ENCODE measurements at regions not wholly inside any gene's neighbourhood (a gene's known extent, or its start where the extent isn't known, plus 50 kb on each side); places are given as distances from the start of the nearest gene placed in this dataset.
"Not testable (repeated sequence)": the region's sequence is repeated elsewhere in the genome, so short reads cannot be mapped to it uniquely, and the experiment has no call there.

DNA sequence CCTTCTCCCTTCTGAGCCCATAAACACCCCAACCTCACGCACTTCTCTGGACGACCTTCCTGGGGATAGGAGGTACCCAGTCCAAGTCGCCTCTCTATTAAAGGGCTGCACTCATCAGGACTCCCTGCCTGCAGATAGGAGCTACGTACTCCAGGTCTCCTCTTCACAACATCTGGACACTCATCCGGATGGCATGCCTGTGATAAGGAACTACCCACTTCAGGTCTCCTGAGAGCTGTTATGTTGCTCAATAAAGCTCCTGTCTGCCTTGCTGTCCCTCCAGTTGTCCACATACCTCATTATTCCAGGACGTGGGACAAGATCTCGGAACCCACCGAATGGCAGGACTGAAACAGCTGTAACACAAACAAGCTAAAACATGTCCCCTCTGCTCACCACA is 548.0 kb downstream of the TBC1D32 start:
- DNase-seq: no peak

GRCh38 chr6:120785459-120786086 is 548.7 kb downstream of the TBC1D32 start:
- no peak for DNase-seq

- no peak for DNase-seq
These were observed 554.8 kb downstream of the TBC1D32 start for GRCh38 chr6:120779441-120779840.

GRCh38 chr6:120775698-120776097 is 558.6 kb downstream of the TBC1D32 start:
- no peak for DNase-seq

GRCh38 chr6:120774275-120774674 is 560.0 kb downstream of the TBC1D32 start:
- DNase-seq: no peak

- DNase-seq: no peak
These were observed 563.3 kb downstream of the TBC1D32 start for GRCh38 chr6:120771019-120771418.

DNA sequence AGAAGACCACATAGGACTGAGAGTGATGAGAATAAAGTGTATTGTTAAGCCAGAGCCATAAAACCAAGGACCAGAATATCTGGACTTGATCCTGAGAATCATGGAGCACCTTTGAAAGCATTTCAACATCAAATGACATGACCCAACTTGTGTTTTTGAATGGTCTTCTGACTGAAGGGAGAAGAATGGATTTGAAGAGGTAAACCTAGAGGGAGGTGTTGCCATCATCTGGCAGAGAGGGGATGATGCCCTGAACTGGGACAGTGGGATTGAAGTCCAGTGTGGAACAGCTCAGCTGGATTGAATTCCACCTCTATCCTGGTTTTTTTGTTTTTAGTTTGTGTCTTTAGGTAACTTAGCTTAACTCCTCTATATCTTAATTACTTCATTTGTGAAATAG is 570.0 kb downstream of the TBC1D32 start:
- no peak for DNase-seq

- no peak for DNase-seq
These were observed 574.7 kb downstream of the TBC1D32 start for GRCh38 chr6:120759570-120759969.

GRCh38 chr6:120748574-120748973 is 585.7 kb downstream of the TBC1D32 start:
- not testable (repeated sequence) for DNase-seq

DNA sequence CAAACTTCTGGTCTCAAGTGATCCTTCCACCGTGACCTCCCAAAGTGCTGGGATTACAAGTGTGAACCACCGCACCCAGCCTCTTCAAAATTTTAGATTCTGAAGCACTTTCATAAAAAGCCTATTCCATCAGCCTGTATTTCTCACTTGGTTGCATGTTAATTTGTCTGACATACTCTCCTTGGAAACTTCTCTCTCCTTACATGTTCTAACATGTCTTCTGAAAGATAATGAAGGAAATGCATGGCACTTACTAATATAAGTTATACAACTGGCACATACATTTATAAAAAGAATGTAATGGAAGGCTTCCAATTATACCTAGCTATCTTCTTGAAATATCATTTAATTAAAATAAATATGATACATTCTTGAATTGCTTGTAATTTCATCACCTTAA is 597.5 kb downstream of the TBC1D32 start:
- DNase-seq: no peak

GRCh38 chr6:120735641-120736040 is 598.6 kb downstream of the TBC1D32 start:
- DNase-seq: peak; percentile 43

DNA sequence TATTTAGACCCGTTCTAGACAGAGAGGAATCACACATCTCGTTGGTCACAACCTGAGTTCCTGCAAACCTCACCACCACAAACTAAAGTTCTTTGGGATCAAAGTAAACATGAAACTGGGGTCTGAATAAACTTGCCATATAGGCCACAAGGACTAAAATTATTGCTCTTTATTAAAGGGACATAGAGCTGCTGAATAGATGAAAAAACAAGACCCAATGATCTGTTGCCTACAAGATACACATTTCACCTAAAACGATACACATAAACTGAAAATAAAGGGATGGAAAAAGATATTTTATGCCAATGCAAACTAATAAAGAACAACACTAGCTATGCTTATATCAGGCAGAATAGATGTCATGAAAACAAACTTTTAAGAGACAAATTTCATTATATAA is 623.0 kb downstream of the TBC1D32 start:
- no peak for DNase-seq

- no peak for DNase-seq
These were observed 634.3 kb downstream of the TBC1D32 start for GRCh38 chr6:120700001-120700400.

- no peak for DNase-seq
These were observed 647.8 kb downstream of the TBC1D32 start for GRCh38 chr6:120686492-120686891.

DNA sequence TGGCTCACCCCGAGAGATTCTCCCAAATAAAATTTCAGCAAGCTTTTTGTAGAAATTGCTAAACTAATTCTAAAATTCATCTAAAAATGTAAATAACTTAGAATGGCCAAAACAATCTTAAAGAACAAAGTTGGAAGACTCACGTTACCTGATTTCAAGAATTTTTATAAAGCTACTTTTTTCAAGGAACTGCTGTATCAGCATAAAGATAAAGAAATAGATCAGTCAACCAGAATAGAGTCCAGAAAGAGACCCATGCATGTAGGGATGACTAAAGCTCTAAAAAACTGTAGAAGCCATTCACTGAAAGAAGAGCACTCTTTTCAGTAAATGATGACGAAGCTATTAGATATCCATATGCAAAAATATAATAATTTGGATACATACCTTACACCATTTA is 652.1 kb downstream of the TBC1D32 start:
- DNase-seq: no peak

DNA sequence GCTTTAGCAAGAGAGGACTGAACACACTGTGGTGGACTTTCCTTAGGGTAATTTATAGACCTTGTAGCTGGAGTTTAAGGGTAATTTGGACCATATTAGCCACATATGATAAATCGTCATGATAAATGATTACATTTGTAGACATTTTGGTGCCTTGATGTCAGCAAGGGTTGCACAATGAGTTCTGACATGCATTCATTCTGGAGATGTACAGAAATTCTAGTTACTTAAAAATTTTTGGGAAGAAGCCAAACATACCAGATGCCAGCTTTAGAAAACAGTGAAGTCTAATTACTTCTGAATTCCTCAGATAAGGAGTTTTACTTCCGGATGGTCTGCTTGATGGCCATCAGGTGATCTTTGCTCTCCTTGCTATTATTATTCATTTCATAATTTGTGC is 653.1 kb downstream of the TBC1D32 start:
- no peak for DNase-seq

GRCh38 chr6:120675886-120676285 is 658.4 kb downstream of the TBC1D32 start:
- no peak for DNase-seq

DNA sequence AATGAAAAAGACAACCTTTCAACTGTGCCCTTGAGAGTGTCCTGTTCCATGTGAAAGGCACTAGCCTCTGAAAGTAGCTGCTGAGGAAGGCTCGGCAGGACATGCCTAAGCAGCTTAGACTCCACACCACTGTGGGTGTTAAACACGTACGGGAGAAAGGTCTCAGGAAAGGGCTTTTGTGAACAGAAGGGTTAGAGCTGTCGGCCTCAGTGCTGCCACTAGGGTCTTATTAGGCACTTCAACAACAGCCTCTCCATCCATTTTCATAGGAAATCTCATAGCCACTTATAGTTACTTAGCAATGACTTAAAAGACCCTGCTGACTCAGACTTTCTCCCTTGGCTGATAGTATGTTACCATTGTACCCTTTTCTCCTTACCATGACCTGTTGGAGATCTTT is 662.8 kb downstream of the TBC1D32 start:
- no peak for DNase-seq

GRCh38 chr6:120652506-120652905 is 681.8 kb downstream of the TBC1D32 start:
- DNase-seq: no peak

GRCh38 chr6:120648713-120649112 is 685.6 kb downstream of the TBC1D32 start:
- DNase-seq: no peak

GRCh38 chr6:120646101-120646500 is 688.2 kb downstream of the TBC1D32 start:
- no peak for DNase-seq

- DNase-seq: no peak
These were observed 701.3 kb downstream of the TBC1D32 start for GRCh38 chr6:120632975-120633374.

GRCh38 chr6:120627612-120628011 is 706.7 kb downstream of the TBC1D32 start:
- DNase-seq: no peak

GRCh38 chr6:120622127-120622631 is 712.1 kb downstream of the TBC1D32 start:
- DNase-seq: no peak

DNA sequence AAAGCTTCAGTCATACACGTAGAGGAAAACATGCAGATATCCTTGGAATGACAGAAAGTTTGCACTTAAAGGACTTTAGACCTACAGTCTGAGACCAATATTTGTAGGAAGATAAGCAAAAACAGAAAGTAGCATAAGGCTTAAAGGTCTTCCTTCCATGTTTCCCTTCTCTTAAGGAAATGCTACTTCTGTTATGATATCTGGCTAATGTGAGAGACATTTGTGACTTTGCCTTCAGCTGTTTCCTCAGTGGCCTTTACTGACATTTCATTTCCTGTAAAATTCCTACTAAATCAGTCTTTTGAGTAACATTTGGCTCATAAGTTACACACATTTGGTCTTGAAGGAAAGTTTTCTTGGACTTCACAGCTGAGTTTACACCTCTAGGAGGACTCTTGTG is 713.4 kb downstream of the TBC1D32 start:
- no peak for DNase-seq

Data from activated effector memory CD4-positive, alpha-beta T cell treated with anti-CD3 and anti-CD28 coated beads, Interleukin-2, amount 50 U/mL, for 16 hours (primary cell).